NOMO-1 (cell line): ENCODE measurements at regions not wholly inside any gene's neighbourhood (a gene's known extent, or its start where the extent isn't known, plus 50 kb on each side); places are given as distances from the start of the nearest gene placed in this dataset.

Experiments used
- DNase-seq, 2 experiments: peaks; one replicate each; lab custom pipeline; 2025; ENCODE audit not compliant: unreplicated experiment in 2 of 2; lab: John Stamatoyannopoulos, UW

GRCh38 chr3:46091741-46092701 lies 64.7 kb upstream of the XCR1 start:
- no peak for DNase-seq

- peak; percentile 32 to 57 for DNase-seq
These were observed 63.8 kb upstream of the XCR1 start for GRCh38 chr3:46091046-46091445.

GRCh38 chr3:46090161-46090591 lies 62.9 kb upstream of the XCR1 start:
- peak in 1 of 2 experiments; percentile 54 for DNase-seq

DNA sequence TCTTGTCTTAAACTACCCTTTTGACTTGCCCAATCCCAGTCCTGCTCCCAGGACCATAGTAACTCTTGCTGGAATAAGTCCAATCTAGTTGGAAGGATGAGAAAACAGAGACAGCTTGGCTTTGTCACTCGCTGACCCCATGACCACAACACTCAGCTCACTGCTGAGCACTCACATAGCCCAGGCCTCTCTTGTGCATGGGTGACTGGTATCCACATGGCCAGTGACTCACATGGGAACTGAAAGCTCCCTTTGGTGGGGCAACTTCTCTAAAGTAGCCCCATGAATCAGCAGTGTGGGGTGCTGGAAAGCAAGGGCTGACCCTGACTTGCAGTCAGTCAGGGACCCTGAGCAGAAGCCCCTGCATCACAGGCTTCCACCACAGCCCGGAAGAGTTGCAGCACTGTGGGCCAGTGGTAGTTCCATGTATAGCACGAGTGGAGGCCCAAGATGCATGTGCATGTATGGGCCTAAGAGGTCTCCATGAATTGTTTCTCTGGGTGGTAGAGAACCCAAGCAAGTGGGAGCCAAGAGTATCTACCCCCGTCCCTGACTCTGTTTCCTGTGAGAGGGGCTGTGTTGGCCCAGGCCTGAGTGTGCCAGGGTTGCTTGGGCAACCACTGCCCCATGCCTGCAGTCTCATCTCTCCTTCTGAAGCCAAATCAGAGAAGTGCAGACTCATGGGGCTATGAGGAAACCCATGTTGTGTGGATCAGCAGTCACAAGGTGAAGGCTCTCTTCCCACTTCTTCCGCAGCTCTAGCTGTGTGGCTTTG lies 62.1 kb upstream of the XCR1 start:
- peak; percentile 89 to 98 for DNase-seq

DNA sequence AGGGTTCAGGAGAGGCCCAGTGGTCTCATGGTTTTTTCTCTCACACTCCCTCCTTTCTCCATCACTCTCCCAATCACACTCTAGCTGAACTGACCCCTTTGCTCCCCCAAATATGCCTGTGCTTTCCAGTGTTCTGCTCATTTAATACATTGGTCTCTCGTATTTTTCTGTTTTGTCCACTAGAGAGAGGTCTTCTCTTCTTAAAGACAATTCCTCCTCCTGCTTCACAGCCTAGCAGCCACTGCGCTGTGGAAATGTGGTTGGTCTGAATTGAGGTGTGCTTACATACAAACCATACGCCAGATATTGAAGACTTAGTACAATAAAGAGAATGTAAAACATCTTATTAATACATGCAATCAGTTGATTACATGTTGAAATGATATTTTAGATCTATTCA lies 60.6 kb upstream of the XCR1 start:
- DNase-seq: peak; percentile 69 to 88

DNA sequence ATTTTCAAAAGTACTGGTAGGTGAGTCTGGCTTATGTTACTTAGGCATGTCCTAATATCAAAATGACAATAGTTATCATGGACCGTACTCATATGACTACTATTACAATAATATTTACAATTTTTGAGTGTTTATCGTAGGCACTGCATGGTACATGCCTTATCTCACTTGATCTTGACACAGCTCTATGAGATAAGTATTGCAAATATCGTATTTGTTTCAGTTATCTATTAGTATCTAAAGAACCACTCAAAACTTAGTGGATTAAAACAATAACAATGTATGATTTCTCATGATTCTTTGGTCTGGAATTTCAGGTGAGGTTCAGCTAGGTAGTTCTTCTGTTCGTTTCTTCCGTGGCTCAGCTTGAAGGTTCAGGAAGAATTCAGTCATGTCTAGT lies 59.7 kb upstream of the XCR1 start:
- no peak for DNase-seq

- DNase-seq: no peak
These were observed 58.8 kb upstream of the XCR1 start for GRCh38 chr3:46086083-46086437.

DNA sequence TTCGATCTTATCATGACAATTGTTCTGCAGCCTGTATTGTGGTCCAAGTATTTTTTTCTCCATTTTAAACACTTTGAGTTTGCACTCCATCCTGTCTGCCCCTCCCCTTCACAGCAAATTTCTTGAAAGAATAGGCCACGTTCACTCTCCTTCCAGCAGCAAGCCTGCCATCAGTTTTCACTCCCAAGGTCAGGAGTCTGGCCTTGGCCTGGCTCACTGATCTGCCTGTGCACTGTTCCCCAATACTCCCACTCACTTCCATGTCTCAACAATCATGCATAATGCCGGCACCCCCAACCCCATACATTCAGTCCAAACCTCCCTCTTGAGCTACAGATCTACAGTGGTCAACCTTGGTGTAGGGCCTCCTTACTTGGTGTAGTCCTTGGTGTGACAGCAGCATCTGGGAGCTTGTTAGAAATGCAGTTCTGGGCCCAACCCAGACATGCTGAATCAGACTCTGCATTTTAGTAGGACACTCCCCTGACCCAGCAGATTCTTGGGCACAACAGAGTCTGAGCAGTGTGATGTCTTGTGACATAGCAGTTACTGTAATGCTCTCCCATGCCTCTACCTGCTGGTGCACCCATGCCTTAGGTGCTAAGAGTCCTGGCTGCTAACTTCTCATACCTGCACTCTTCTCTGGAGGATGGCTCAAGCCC lies 58.3 kb upstream of the XCR1 start:
- DNase-seq: no peak

DNA sequence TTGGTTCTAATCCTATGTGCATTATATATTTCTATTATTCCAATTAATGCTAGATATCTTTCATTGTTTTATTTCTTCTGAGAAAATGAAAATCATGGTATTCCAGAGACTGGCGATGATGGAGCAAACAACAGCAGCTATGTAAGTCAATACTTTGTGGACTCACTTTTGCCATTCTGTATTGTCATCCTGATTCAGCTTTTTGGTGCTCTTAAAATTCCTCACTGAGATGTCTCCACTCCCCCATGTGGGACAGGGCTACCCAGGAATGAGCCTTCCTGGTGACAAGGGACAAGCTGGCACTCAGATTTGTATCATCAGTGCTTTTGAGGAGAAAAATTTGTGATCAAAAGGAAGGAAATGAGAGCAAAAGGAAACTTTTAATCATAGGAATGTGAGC lies 56.7 kb upstream of the XCR1 start:
- DNase-seq: no peak

DNA sequence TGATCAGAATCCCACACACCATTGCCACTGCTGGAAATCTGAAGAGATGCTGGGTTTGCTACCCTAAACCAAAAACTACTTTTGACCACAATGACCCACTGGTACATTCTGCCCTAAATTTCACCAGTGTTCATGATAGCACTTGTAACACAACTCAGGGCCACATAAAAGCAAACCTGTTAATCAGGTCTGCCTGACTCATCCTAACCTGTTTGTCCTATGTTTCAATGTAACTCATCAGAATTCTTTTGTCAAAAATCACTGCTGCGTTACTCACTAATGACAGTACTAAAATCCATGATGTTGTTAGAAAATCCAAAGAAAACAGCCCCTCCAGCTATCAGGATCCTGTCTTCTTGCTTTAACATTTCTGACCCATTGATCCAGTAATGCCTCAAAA lies 55.6 kb upstream of the XCR1 start:
- no peak for DNase-seq

DNA sequence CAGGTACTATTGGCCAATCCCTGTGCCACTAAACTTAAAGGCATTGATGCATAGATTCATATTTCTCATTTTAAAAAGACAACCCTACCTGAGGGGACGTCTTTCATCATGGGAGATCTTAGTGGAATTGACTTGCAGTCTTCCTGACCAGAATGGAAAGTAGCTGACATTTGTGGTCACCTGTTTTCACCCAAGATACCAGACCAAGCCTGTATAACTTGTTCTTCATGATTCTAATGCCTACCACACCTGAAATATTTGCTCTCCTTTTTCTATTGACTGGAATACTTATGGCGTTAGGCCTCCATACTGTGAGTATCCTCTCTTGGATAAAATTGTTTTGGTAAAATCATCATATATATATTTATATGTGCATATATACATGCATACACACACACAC lies 54.7 kb upstream of the XCR1 start:
- DNase-seq: no peak

GRCh38 chr3:46080969-46081345 lies 53.7 kb upstream of the XCR1 start:
- DNase-seq: no peak

DNA sequence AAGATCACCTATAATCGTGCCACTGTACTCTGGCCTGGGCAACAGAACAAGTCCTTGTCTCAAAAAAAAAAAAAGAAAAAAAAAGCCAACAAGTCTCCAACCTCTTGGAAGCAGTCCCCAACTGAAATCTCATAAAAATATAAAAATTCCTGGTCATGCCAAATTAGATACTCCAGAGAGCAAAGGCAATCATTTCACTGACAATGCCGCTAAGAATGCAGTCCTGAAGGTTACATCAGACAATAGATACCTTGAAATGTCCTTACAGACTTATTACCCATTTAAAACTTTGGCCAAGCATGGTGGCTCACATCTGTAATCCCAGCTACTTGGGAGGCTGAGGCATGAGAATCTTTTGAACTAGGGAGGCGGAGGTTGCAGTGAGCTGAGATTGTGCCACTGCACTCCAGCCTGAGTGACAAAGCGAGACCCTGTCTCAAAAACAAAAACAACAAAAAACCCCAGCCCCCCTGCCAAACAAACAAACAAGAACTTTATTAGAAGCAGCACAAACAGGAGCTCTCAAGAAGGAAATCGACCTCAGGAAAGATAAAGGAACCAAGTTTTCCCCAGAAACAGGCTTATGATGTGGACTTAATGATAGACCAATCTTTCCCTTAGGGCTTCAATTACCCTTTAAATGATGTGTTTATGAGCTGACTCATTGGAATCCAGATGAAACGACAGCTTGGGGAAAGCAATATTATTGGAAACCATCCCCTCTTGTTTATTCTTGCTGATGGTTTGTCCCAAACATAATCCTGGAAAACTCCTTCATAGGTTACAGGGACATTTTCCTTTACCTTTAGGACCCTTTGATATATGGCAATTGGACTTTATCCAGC lies 53.1 kb upstream of the XCR1 start:
- no peak for DNase-seq

DNA sequence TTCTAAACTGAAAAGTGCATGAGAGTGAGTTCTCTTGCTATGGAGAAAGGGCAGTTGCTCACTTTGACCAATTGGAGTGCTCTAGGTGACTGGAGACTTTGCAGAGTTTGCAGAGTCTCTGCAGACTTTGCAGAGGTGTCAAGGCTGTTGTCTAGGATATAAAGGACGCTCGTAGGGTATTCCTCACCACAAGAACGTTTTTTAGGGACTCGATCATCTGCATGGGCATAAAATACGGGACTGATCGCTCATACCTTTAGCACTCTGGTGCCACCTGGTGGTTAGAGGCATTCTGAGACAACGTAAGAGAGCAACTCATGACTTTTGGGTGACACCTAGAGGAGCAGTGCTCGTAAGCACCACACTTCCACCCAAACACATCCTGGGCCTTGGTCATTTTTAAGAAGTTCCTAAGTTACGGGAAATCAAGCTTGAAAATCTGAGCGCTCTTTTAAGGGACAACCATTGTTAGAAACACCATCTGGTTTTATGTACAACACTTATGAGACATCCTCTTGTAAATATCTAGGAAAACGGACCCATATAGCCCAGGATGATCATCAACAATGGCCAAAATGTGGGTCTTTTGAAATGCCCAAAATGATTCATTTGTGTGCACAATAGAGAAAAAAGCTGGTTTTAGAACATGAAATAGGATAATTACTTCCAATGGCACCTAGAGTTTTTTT lies 51.6 kb upstream of the XCR1 start:
- peak; percentile 79 to 85 for DNase-seq
